Activated gamma-delta T cell (primary cell): ENCODE measurements at regions not wholly inside any gene's neighbourhood (a gene's known extent, or its start where the extent isn't known, plus 50 kb on each side); places are given as distances from the start of the nearest gene placed in this dataset.

Source experiments
- DNase-seq: peaks from one replicate; lab custom pipeline; 2025; lab: John Stamatoyannopoulos, UW

- DNase-seq, result no peak
Observed at GRCh38 chr2:65649811-65650589, 217.6 kb upstream of the SPRED2 start.

DNA sequence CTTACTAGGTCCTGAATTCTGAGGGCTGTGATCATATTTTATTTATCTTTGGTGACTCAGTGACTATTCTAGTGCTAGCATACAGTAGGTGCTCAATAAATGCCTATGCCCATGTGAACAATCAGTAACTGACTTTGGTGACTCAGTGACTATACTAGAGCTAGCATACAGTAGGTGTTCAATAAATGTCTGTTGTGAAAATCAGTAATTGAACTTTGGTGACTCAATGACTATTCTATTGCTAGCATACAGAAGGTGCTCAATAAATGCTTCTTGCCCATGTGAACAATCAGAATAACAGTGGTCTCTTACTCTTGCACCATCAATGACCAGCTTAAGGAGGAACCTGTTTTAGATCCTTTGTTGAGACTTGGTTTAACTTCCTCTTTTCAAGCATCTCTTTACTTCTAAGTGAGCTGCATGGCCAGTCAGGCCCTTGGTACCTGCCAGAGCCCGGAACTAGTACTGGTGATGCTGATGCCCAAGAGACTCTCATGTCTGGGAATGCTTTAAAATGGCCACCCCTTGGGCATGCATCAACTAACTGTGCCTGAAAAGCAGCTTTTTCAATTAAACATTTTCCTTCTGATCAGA, 214.9 kb upstream of the SPRED2 start:
- no peak for DNase-seq

- no peak for DNase-seq
Observed at GRCh38 chr2:65640793-65641103, 208.3 kb upstream of the SPRED2 start.

- no peak for DNase-seq
Observed at GRCh38 chr2:65639156-65639864, 206.9 kb upstream of the SPRED2 start.

DNA sequence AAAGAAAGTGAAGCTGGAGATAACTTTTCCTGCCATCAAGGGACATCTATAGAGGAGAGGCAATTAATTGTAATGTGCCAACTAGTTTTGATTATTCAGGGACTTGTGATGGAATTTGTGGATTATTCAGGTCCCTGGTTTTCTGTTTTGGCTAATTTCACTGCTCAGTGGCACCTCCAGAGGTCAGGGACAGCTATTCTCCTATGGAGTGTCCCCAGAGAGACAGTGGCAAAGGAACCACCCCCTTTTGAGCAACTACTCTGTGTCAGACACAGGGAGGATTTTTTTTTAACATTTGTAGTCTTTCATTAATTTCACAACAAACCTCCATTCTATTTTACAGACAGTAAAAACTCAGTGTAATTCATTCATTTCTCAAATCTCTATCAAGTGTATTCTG, 206.0 kb upstream of the SPRED2 start:
- no peak for DNase-seq

DNA sequence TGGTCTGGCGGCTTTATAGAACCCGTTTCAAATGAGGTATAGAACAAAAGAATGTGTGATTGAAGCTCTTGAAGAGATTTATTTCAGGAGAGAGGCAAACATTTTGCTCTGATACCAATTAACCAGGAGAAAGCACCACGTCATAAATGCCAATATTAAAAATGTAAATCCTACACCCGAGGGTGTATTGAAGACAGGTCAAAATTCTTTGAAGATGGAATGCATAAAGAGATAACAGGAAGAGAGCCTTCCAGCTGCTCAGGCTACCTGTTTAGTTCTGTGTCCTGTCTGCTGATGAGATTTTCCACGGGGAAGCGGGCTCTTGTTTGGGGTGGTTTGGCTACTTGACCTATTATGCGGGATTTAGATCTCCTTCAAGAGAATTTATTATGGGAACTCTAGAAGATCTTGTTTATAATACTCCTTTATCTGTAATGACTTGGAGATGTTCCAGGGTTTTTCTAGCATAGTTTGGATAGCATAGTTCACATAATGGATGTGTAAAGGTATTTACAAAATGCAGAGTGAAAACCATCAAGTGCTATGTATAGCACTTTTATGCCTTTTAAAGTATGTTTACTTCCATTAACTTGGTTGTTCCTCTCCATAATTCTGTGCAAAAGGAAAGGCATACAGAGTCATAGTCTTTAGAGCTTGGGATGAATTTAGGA, 204.5 kb upstream of the SPRED2 start:
- no peak for DNase-seq

DNA sequence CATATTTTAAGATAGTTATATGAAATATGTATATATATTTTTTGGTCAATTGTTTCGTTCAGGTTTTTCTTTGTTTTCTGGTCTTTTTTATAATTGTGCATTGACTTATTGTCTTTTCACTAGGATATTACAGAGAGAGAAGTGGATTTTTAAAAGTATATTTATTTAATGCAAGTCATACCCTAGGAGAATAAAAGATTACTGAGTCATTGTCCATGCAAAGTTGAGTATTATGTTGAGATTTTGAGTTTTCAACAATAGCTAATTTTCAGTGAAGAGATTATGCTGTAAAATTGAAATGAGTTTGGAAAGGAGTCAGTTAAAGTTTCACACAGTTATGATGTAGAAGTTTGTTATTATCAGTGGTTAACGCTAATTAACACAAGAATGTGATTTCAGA, 203.6 kb upstream of the SPRED2 start:
- DNase-seq, result no peak

- DNase-seq, result no peak
Observed at GRCh38 chr2:65634304-65634703, 201.9 kb upstream of the SPRED2 start.

DNA sequence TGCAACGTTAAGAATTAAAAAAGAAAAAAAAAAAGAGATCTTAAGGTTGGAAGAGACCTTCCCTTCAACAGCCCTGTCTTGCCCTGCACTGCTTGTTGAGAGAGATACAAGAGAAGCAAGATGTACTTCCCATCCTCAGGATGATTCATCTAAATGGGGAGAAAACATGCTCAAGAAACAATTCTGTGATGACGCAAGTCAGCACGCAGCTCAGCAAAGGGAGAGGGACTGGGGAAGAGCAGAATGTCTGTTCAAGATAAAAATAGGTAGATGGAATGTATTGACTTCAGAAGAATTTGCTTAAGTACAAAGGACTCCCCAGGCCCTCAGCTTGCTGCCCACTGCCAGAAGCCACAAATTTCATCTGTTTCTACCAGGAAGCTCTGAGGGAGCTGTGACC, 198.2 kb upstream of the SPRED2 start:
- DNase-seq, result no peak

DNA sequence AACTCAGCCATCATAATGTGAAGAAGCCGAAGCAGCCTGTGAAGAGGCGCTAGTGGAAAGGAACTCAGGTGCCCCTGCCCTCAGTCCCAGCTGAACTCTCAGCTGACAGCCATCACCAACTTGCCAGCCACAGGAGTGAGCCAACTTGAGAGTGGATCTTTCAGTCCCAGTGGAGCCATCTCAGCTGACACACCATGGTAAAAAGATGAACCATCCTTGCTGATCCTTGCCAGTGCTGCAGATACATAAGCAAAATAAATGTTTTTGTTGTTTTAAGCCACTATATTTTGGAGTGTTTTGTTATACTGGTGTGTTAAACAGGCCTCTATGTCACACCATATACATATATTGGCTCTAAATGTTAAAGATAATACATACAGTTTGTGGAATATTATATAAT, 195.8 kb upstream of the SPRED2 start:
- DNase-seq, result no peak

DNA sequence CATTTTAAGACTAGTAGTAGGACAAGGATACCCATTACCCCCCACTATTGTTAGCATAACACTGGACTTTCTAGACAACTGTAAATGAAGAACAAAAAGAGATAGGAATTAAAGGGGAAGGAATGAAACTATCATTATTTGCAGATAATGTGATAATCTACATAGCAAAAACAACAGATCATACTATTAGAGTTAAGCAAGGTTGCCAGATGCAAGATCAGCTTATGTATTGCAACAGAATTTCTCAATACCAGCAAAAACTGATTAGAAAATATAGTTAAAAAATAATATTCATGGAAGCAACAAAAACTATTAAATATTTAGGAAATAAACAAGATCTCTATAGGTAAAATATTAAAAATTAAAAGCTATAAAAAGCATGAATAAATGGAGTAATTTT, 194.4 kb upstream of the SPRED2 start:
- no peak for DNase-seq

DNA sequence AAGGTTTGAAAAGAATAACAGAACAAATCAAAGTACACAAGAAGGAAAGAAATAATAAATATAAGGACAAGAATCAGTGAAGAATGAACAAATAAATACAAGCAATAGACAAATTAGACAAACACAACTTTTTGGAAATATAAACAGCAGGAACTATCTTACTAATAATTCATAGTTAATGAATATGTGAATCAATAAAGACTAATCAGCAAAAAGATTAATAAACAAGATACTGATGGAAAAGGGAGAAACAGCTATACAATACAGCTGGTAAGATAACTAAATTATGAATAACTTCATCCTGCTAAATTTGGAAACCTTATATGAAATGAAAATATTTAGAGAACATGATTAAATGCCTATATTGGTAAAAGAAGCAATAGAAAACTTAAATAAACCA, 193.6 kb upstream of the SPRED2 start:
- no peak for DNase-seq

DNA sequence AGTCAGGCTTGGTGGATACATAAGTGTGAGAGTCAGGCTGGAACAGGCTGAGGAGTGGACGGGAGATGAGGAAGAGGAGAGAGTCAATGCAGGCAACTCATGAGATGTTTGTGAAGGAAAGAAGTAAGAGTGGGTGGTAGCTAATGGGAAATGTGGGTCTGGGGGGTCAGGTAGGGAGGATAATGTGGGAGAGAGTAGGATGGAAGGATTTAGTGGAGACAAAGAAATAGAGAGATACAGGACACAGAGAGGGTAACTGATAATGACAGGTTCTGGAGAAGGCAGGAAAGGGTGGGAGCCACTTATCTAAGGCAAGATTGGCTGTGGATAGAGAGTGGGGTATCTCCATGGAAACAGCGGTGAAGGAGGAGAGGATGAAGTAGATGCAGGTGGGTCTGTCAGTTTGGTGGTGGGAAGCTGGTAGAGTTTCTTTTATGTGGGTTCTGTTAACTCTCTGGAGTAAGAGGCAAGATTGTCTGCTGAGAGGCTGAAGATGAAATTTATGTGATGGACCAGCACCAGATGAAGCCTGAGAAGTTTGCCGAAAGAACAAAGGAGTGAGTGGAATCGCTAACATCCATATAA, 190.6 kb upstream of the SPRED2 start:
- no peak for DNase-seq

- DNase-seq, result no peak
Observed at GRCh38 chr2:65622499-65622898, 190.1 kb upstream of the SPRED2 start.

GRCh38 chr2:65620524-65620923, 188.1 kb upstream of the SPRED2 start:
- DNase-seq, result no peak

DNA sequence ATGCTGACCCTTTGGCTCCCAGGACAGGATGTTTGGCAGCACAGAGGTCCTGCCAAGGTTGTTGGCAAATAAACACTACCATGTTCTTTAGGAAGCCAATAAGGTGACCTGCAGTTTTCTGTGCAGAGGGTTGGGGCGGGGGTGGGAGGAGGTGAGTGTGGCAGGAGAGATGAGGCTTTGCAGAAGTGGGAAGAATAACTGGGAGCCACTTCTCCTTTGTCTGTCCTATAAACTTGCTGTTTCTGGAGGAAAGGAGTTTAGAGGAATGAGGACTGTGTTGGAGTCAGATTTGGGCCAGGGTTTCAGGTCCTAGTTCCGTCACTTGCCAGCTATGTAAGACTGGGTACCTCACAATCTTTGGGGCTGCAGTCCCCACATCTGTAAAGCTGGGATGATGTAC, 187.6 kb upstream of the SPRED2 start:
- no peak for DNase-seq

DNA sequence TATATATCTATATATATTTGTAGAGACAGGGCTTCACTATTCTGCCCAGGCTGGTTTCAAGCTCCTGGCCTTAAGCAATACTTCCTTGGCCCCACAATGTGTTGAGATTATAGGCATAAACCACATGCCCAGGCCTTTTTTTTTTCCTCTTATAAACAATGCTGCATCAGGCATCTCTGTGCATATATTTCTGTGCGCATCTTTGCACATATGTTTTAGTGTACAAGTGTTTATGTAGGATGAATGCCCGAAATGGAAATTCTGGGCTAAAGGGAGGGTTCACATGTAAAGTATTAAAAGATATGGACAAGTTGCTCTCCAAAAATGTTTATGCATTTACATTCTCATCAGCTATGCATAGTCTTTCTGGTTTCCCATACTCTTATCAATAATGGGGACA, 183.2 kb upstream of the SPRED2 start:
- no peak for DNase-seq

DNA sequence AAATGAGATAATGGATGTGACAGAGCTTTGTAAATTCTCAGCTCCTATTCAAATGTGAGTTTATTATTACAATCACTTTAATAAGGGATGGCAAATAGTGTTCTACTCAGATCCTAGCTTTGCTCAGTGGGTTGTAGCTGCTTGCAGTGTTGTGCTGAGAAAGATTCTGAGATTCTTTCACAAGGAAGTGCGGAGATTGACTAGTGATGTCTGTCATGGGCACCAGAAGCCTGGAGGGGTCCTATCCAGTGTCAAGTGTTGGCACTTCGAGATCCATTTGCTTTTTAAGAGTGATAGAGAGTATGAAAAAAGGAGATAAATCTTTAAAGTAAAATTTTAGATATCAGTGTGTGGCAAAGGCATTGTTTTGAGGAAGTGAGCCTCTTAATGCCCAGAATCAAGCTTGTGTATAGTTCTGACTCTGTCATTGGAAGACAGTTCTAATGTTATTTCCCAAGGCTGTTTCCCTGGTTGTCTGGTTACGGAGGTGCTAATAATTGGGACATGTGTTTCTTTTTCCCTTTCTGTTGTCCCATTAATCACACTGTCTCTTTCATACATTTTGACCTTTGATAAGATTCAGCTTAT, 181.7 kb upstream of the SPRED2 start:
- DNase-seq, result no peak

GRCh38 chr2:65611488-65611887, 179.1 kb upstream of the SPRED2 start:
- DNase-seq, result no peak

DNA sequence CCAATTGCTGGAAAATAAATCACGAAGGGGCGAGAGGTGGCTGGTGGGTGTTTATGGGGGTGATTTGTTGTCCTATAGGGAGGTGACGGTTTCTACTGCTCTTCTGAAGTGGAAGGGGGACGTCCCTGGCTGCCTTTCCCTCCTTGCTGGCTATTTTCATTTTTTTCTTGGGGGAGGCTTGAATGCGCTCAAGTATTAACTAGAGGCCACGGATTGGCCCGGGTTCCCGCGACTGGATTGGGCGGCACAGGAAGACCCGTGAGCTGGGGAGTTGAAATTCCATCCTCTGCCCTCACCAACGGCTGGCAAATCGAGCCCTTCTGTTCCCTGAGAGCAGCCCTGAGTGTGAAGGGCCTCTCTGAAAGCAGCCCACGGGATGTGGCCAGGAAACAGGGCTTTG, 176.5 kb upstream of the SPRED2 start:
- no peak for DNase-seq

- no peak for DNase-seq
Observed at GRCh38 chr2:65608466-65608865, 176.1 kb upstream of the SPRED2 start.

GRCh38 chr2:65607662-65608305, 175.4 kb upstream of the SPRED2 start:
- DNase-seq, result no peak
